Neutrophil (primary cell): ENCODE measurements at regions not wholly inside any gene's neighbourhood (a gene's known extent, or its start where the extent isn't known, plus 50 kb on each side); places are given as distances from the start of the nearest gene placed in this dataset.

Experiments
- H3K27ac ChIP-seq: fragments of 200-600 bp; sonication (generic); 2 replicates; pipeline ENCODE4 v1.5.1; 2016; ENCODE audit warnings: mild to moderate bottlenecking, moderate library complexity
- H3K27me3 ChIP-seq: fragments of 200-600 bp; sonication (generic); 2 replicates; pipeline ENCODE4 v1.6.0; 2016; ENCODE audit warnings: mild to moderate bottlenecking
- H3K36me3 ChIP-seq: fragments of 200-600 bp; sonication (generic); 2 replicates; pipeline ENCODE4 v1.5.1; 2017
- H3K4me1 ChIP-seq, 2 experiments: fragments of 200-600 bp in 1 of 2; sonication (generic) in 1 of 2; 1 replicate in 1 of 2; 2 replicates in 1 of 2; pipeline versions ENCODE4 v1.5.1 to v1.6.1; 2013 to 2016; ENCODE audit warnings: low read depth in 1 of 2, low read length in 1 of 2, mild to moderate bottlenecking in 1 of 2, moderate library complexity in 1 of 2; ENCODE audit not compliant: control insufficient read depth in 1 of 2, insufficient read depth in 1 of 2
- H3K4me3 ChIP-seq, 2 experiments: fragments of 200-600 bp in 1 of 2; sonication (generic) in 1 of 2; 1 replicate in 1 of 2; 2 replicates in 1 of 2; pipeline ENCODE4 v1.5.1; 2013 to 2016; ENCODE audit warnings: low read depth in 1 of 2, low read length in 1 of 2, mild to moderate bottlenecking in 1 of 2, moderate library complexity in 1 of 2
- H3K9me3 ChIP-seq: fragments of 200-600 bp; sonication (generic); 2 replicates; pipeline ENCODE4 v1.5.1; 2016
- CTCF ChIP-seq: fragments of 200-600 bp; sonication (generic); IDR thresholded peaks from 2 replicates; pipeline ENCODE4 v1.5.1; 2016; ENCODE audit warnings: antibody characterized with exemption

- H3K4me1 ChIP-seq = no peaks in the 10 kb centered on the region
- no peak for TF ChIP-seq CTCF
- H3K4me3 ChIP-seq = no peak overlapping the region
- no peaks in the 10 kb centered on the region for H3K27me3 ChIP-seq
- no peak overlapping the region for H3K27ac ChIP-seq
- no peaks in the 10 kb centered on the region for H3K36me3 ChIP-seq
- no peaks in the 10 kb centered on the region for H3K9me3 ChIP-seq
Measured at GRCh38 chr10:7026818-7027217, 384.0 kb downstream of the SFMBT2 start.

- H3K4me3 ChIP-seq = no peak overlapping the region
- no peaks in the 10 kb centered on the region for H3K4me1 ChIP-seq
- no peaks in the 10 kb centered on the region for H3K36me3 ChIP-seq
- H3K27me3 ChIP-seq = no peaks in the 10 kb centered on the region
- no peaks in the 10 kb centered on the region for H3K9me3 ChIP-seq
- H3K27ac ChIP-seq = no peak overlapping the region
- TF ChIP-seq CTCF = no peak
Measured at GRCh38 chr10:7025296-7025695, 385.5 kb downstream of the SFMBT2 start.

GRCh38 chr10:7015457-7015856 lies 395.4 kb downstream of the SFMBT2 start:
- no peaks in the 10 kb centered on the region for H3K9me3 ChIP-seq
- no peaks in the 10 kb centered on the region for H3K36me3 ChIP-seq
- no peak overlapping the region for H3K4me3 ChIP-seq
- TF ChIP-seq CTCF = no peak
- H3K4me1 ChIP-seq = no peaks in the 10 kb centered on the region
- no peak overlapping the region for H3K27ac ChIP-seq
- no peaks in the 10 kb centered on the region for H3K27me3 ChIP-seq

- H3K27me3 ChIP-seq = no peaks in the 10 kb centered on the region
- H3K4me3 ChIP-seq = no peak overlapping the region
- H3K27ac ChIP-seq = no peak overlapping the region
- no peaks in the 10 kb centered on the region for H3K9me3 ChIP-seq
- H3K36me3 ChIP-seq = no peaks in the 10 kb centered on the region
- H3K4me1 ChIP-seq = no peaks in the 10 kb centered on the region
- no peak for TF ChIP-seq CTCF
Measured at GRCh38 chr10:7014721-7015120, 396.1 kb downstream of the SFMBT2 start.

GRCh38 chr10:7011994-7012393 lies 398.8 kb downstream of the SFMBT2 start:
- H3K4me1 ChIP-seq = no peaks in the 10 kb centered on the region
- TF ChIP-seq CTCF = no peak
- H3K36me3 ChIP-seq = no peaks in the 10 kb centered on the region

GRCh38 chr10:7008645-7009044 lies 402.2 kb downstream of the SFMBT2 start:
- H3K4me3 ChIP-seq = no peak overlapping the region
- no peaks in the 10 kb centered on the region for H3K27me3 ChIP-seq
- TF ChIP-seq CTCF = no peak
- no peak overlapping the region for H3K27ac ChIP-seq
- no peaks in the 10 kb centered on the region for H3K36me3 ChIP-seq
- H3K9me3 ChIP-seq = no peaks in the 10 kb centered on the region
- no peaks in the 10 kb centered on the region for H3K4me1 ChIP-seq

More at GRCh38 chr10:7011994-7012393, 398.8 kb downstream of the SFMBT2 start:
- no peaks in the 10 kb centered on the region for H3K27me3 ChIP-seq
- H3K27ac ChIP-seq = no peak overlapping the region
- no peaks in the 10 kb centered on the region for H3K9me3 ChIP-seq
- no peak overlapping the region for H3K4me3 ChIP-seq
